Fibroblast of upper back skin (primary cell): ENCODE measurements at regions not wholly inside any gene's neighbourhood (a gene's known extent, or its start where the extent isn't known, plus 50 kb on each side); places are given as distances from the start of the nearest gene placed in this dataset.

Source experiments
- DNase-seq: peaks from one replicate; pipeline ENCODE4 v3.0.0-alpha.2; 2013

- DNase-seq = no peak
Measured at GRCh38 chr2:128380961-128381938, 62.6 kb upstream of the HS6ST1 start.

DNA sequence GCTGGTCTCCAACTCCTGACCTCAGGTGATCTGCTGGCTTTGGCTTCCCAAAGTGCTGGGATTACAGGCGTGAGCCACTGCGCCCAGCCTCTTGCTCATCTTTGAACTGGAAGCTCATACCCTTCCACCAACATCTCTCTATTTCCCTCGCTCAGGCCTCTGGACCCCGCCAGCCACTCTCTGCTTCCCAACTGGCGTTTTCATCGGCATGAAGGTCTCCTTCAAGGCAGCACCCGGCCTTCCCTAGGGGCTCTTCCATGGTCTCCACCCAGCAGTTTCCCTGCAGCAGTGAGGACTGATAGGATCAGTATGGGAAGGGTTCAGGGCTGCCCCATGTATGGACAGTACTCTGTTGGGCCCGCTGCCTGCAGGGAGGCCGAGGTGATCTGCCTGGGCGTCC is 65.8 kb upstream of the HS6ST1 start:
- no peak for DNase-seq

- no peak for DNase-seq
Measured at GRCh38 chr2:128384956-128385355, 66.3 kb upstream of the HS6ST1 start.

GRCh38 chr2:128385365-128385764 is 66.7 kb upstream of the HS6ST1 start:
- DNase-seq = no peak

DNA sequence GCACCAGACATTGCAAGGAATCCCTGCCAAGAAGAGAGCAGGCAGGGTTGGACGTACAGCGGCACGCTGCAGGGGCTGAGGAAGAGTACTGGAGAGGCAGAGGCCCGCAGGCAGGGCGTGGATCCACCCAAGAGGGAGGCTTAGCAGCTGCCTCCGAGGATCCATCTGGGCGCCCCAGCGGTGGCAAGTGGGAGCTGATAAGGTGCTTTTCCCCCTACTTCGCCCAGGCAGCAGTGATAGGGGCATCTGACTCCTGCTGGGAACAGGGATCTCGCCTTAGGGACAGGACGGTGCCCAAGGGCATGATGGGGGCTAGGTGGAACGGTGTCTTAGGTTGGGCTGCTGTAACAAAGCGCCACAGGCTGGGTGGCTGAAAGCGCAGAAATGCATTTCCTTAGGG is 67.4 kb upstream of the HS6ST1 start:
- DNase-seq = no peak

DNA sequence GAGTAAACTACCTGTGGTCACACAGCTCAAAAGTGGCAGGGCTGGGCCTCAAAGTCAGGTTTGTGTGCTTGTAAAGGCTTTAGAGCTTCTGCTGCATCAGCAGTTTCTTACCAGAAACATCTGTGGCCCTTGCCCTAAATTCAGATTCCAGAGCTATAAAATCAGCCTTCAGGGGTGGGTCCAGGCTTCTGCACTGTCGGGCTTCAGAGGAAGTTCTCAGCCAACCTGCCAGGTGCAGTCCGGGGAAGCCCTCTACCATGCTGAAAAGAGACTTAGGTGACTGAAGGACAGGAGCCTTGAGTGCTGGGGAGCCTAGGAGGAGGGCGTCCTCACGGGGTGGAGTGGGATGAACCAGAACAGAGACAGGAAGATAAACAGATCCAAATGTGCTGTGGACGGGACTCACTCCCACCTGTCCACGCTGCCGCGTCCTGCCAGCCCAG is 69.9 kb upstream of the HS6ST1 start:
- peak; percentile 43 for DNase-seq

DNA sequence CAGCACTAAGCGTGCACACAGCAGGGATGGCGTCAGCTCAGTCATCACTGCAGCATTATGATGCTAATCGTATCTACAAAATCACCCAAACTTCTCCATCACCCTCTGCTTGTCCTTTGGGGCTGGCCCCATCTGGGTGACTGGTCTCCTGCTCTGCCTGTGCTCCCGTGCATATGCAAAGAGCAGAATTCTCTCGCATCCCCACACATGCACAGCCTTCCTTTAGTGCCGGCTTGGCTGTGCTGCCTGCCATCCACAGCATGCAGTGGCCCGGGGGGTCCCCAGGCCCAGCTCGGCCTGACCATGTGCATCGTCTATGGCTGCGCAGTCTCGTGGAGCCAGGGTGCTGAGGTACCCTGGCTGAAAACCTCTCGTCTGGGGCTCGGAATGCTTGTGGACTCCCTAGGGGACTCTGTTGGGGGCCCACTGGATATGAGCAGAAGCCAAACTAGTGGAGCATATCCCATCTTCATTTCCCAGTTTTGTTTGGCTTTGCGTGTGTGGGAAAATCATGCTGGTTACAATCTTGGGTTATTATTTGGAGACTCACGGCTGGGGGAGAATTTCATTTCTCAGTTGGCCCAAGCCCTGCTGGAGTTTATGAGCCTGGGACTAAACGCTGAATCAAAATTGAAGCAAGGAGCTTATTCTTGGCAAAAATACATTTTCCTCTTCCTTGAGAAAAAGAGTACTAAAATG is 70.9 kb upstream of the HS6ST1 start:
- DNase-seq = peak; percentile 60

GRCh38 chr2:128390256-128390990 is 71.8 kb upstream of the HS6ST1 start:
- DNase-seq = no peak

DNA sequence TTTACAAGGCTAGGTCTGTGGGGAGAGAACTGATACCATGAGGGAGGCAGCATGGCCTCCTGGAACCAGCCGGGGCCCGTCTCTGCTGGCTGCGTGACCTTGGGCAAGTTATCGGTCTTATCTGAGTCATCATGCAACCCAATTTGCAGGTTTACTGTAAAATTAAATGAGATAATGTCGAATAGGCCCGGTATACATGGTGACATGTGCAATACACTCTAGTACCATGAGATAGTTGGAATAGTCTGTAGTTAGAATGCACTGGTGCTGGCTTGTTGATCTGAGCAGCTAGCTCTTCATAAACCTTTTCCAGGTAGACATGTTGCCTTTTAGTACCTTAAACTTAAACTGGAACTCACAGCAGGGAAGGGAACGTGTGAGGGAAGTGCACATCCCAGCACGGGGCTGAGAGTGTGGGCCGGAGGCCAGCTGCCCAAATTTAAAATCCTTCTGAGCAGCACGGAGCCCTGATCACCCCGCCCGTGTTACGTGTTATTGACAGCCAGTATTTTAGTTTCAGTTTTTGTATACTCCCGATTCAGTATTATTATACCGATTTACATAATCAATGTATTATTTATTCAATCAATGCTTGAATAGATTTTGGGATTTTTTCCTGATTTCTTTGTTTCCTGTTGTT is 72.4 kb upstream of the HS6ST1 start:
- no peak for DNase-seq

DNA sequence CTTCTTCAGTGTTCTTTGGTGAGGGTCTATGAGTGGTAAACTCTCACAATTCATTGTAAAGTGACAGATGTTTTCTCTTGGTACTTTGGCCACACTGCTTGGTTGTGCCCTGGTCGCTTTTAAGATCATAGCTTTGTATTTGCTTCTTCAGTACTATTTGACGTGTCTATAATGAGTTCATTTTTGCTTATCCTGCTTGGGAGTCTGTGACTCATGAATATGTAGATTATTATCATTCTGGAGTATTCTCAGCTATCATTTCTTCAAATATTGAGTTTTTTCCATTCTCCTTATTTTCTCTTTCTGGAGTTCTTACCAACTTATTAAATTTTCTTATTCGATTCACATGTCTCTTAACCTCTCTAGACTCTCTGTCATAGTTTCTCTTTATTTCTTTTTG is 73.0 kb upstream of the HS6ST1 start:
- no peak for DNase-seq

- no peak for DNase-seq
Measured at GRCh38 chr2:128392207-128392606, 73.5 kb upstream of the HS6ST1 start.

GRCh38 chr2:128394007-128394730 is 75.5 kb upstream of the HS6ST1 start:
- DNase-seq = no peak

- DNase-seq = no peak
Measured at GRCh38 chr2:128395196-128395595, 76.5 kb upstream of the HS6ST1 start.

DNA sequence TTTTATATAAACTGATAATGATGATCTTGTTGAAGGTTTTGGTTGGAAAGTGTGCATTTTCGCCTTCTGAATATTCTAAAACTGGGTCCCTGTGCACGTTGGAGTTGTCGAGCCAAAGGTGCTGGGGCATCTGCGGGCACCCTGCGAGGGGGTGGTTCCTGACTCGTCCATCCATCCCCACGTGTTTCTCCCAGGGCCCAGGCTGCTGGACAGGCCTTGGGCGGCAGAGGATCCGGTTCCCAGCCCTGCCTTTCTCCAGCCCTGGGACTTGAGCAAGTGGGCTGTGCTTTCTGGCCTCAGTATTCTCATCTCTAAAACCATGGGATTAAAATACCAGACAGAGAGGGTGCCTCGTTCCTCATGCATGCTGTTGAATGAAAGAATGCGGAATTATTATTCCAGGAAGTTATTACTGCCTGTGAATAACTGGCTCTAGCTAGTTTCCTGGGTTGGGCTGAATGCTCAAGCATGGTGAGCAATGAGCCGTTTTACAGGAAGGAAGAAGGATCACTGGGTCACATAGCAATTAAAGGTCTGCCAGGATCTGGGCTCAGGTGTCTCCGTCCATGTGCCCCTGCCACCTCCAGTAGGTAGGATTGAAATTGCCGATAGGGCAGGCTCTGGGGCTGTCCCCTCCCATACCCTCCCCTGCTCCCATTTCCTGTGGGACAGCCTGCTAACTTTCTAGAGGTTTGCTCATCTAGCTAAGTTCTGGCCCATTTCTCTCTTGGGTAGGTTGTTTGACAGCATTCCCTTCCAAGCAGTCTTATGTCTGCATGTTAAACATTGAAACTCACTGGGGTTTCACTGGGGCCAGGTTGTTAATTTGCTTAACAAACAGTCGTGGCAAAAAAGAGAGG is 77.2 kb upstream of the HS6ST1 start:
- peak; percentile 76 for DNase-seq

- peak; percentile 78 for DNase-seq
Measured at GRCh38 chr2:128396500-128396891, 77.8 kb upstream of the HS6ST1 start.

DNA sequence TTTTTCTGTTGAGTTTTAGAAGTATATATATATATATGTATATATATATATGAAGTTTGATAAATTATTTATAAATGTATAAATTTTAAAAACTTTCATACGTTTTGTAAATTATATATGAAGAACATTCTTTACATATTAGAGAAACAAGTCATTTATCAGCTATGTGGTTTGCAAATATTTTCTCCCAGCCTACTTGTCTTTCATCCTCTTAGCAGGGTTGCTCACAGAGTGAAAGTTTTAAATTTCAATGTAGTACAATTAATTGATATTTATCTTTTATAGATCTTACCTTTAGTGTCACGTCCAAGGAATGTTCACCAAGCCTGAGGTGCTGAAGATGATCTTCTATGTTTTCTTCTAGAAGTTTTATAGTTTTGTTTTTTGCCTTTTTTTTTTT is 78.3 kb upstream of the HS6ST1 start:
- peak; percentile 65 for DNase-seq

DNA sequence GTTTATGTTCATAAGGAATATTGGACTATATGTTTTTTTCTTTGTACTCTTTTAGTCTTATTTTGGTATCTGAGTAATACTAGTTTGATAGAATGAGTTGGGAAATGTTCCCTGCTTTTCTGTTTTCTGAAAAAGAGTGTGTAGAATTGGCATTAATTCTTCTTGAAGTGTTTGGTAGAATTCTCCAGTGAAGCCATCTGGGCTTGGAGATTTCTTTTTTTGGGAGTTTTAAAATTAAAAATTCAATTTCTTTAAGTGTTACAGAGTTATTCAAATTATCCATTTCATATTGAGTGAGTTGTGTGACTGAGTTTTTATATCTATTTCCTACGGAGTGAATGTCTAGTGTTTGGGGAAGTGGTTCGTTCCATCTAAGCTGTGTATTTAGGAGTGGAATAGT is 80.6 kb upstream of the HS6ST1 start:
- DNase-seq = no peak

DNA sequence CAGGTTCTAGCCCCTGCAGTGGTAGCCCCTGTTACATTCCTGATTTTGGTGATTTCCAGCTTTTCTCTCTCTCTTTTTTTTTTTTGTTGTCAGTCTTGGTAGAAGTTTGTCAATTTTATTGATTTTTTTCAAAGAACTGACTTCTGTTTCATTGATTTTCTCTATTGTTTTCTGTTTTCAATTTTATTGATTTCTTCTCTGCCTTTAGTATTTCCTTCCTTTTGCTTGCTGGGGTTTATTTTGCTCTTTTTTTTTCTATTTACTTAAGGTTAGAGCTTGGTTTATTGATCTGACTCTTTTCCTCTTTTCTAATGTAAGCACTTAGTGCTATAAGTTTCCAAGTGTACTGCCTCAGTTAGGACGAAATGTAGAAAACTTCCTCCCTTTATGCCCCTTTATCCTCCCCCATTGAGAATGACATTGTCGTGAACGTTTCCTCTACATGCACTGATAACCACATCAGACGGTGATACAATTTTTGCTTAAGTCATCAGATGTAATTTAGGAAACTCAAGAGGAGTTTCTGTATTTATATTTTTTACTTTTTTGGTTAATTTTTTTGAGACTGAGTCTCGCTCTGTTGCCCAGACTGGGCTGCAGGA is 81.1 kb upstream of the HS6ST1 start:
- DNase-seq = no peak

DNA sequence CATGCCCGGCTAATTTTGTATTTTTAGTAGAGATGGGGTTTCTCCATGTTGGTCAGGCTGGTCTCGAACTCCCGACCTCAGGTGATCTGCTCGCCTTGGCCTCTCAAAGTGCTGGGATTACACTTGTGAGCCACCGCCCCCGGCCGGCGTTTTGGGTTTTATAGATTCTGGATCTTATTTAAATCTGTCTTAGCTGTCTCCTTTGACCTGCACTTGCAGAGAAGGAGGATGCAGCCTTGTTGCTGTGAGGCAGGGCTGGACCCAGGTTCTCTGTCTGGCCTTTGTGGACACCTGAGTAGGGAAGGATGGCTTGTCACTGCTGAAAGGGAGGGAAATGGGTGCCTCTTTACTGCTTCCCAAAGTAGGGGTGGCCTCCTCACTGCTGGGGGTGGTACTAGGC is 83.0 kb upstream of the HS6ST1 start:
- DNase-seq = no peak

GRCh38 chr2:128402911-128403670 is 84.4 kb upstream of the HS6ST1 start:
- no peak for DNase-seq
